Activated T-cell treated with anti-CD3 and anti-CD28 coated beads, Interleukin-2, amount 50 U/mL, for 24 hours (primary cell): ENCODE measurements at regions not wholly inside any gene's neighbourhood (a gene's known extent, or its start where the extent isn't known, plus 50 kb on each side); places are given as distances from the start of the nearest gene placed in this dataset.

Experiments used
- DNase-seq: peaks from one replicate; pipeline ENCODE4 v3.0.0-alpha.2; 2020
- H3K27ac Mint-ChIP-seq: 2 replicates; pipeline ENCODE4 v1.8.0; 2020; ENCODE audit warnings: mild to moderate bottlenecking, mixed read lengths
- H3K27me3 Mint-ChIP-seq: 2 replicates; pipeline ENCODE4 v1.8.0; 2020; ENCODE audit warnings: mixed read lengths
- H3K36me3 Mint-ChIP-seq: 2 replicates; pipeline ENCODE4 v1.8.0; 2020; ENCODE audit warnings: low read depth, mixed read lengths
- H3K4me1 Mint-ChIP-seq: 2 replicates; pipeline ENCODE4 v1.8.0; 2020; ENCODE audit warnings: low read depth, mixed read lengths
- H3K4me3 Mint-ChIP-seq: 2 replicates; pipeline ENCODE4 v1.8.0; 2020; ENCODE audit warnings: mild to moderate bottlenecking, moderate library complexity, mixed read lengths
- H3K9me3 Mint-ChIP-seq: 2 replicates; pipeline ENCODE4 v1.8.0; 2020; ENCODE audit warnings: mixed read lengths

DNA sequence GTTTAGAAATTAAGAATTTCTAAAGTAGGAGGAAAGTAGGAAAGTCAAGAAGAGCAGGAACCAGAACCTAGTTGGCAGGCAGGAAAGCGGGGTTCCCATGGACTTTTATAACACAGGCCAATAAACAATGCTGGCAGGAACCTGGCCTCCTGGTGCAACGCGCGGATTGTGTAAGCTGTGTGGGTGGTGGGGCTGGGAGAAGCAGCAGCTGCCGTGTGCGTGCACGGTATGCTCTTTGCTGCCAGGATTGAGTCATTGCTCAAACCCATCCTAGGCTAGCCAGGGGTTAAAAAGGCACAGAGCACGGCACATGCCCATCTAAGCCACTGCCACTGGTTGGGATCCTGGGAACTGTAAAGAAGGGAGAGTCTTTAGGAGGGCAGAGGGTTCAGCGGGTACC is 209.9 kb upstream of the RGMA start:
- Mint-ChIP-seq H3K27ac (no peak overlapping the region), H3K4me3 (no peak overlapping the region), H3K4me1 (no peaks in the 10 kb centered on the region), H3K27me3 (no peaks in the 10 kb centered on the region), H3K9me3 (no peaks in the 10 kb centered on the region), H3K36me3 (no peaks in the 10 kb centered on the region)
- DNase-seq: no peak

- Mint-ChIP-seq H3K4me1 (no peaks in the 10 kb centered on the region), H3K27me3 (no peaks in the 10 kb centered on the region), H3K9me3 (no peaks in the 10 kb centered on the region), H3K4me3 (no peak overlapping the region), H3K27ac (no peak overlapping the region), H3K36me3 (no peaks in the 10 kb centered on the region)
- DNase-seq: no peak
Observed at GRCh38 chr15:93296759-93297500, 207.9 kb upstream of the RGMA start.

DNA sequence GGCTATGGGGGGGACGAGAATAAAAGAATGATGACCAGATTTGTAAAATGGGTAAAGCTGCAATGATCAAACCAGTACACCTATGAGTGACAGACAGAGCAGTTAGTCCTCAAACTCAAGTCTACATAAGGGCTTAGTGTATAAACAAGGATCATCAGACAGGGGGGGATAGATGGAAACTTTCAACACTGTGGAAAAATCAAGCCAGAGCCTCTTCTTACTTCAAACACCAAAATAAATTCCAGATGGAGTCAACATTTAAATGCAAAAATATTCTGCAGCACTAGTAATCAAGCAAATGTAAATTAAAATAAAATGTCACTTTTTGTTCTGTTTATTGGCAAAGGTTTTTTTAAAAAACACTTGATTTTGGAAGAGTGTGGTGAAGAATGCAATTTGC is 205.9 kb upstream of the RGMA start:
- no peak overlapping the region for H3K4me3 Mint-ChIP-seq
- no peak overlapping the region for H3K27ac Mint-ChIP-seq
- DNase-seq: no peak
- H3K4me1 Mint-ChIP-seq: no peaks in the 10 kb centered on the region
- no peaks in the 10 kb centered on the region for H3K9me3 Mint-ChIP-seq
- peaks cover 13% of the 10 kb centered on the region for H3K27me3 Mint-ChIP-seq
- H3K36me3 Mint-ChIP-seq: no peaks in the 10 kb centered on the region

- no peak overlapping the region for H3K4me3 Mint-ChIP-seq
- H3K36me3 Mint-ChIP-seq: no peaks in the 10 kb centered on the region
- H3K9me3 Mint-ChIP-seq: no peaks in the 10 kb centered on the region
- H3K27me3 Mint-ChIP-seq: peaks cover 16% of the 10 kb centered on the region
- H3K27ac Mint-ChIP-seq: no peak overlapping the region
- no peak for DNase-seq
- H3K4me1 Mint-ChIP-seq: no peaks in the 10 kb centered on the region
Observed at GRCh38 chr15:93294066-93294465, 205.1 kb upstream of the RGMA start.

GRCh38 chr15:93291380-93291779 is 202.4 kb upstream of the RGMA start:
- Mint-ChIP-seq H3K9me3 (no peaks in the 10 kb centered on the region), H3K36me3 (no peaks in the 10 kb centered on the region), H3K4me3 (no peak overlapping the region), H3K27ac (no peak overlapping the region), H3K4me1 (no peaks in the 10 kb centered on the region), H3K27me3 (peaks cover 23% of the 10 kb centered on the region)
- DNase-seq: no peak

DNA sequence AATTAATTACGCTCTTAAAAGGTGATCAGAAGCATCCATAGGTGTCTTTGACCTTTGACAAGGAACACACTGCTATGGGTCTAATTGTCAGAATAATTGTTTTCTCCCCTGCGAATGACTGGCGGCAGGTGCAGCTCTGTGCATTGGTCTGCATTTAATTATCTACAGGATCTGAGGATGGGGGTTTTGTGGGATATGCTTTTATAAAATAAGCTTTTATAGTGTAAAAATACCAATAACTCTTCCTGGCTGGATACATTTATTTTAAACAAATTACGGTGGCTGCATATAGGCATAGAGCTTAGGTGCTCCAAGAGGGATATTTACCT is 201.6 kb upstream of the RGMA start:
- Mint-ChIP-seq H3K4me3 (no peak overlapping the region), H3K27ac (no peak overlapping the region), H3K9me3 (no peaks in the 10 kb centered on the region), H3K27me3 (peaks cover 23% of the 10 kb centered on the region), H3K36me3 (no peaks in the 10 kb centered on the region), H3K4me1 (no peaks in the 10 kb centered on the region)
- no peak for DNase-seq

DNA sequence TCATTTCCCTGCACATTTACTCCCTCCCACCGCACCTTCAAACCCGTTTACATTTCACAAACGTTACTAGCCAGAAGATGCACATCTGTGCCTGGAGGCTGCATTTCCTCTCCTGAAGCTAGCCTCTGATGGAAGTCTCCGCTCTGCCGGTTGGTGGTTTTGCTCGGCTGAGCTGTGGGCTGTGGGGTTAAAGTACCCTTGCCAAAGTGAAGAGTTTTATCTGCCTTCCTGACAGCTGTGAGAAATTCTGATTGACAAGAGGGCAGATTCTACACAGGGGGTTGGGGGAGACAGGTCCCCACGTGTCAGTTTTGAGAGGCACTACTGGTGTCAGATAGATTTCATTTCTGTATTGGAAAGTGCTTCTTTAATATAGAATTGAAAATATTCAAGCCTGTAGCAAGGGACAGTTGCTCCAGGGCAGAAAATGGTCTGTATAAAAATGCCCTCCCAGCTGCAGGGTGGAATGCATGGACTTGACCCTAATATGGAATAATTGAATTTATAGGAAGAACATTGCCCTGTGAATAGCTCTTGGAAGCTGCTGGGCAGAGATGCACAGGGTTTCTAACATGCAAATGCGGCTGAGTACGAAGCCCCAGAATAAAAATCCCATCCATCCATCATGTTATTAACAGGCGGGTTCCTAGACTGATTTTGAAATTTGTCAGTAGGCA is 201.1 kb upstream of the RGMA start:
- DNase-seq: no peak
- Mint-ChIP-seq H3K9me3 (no peaks in the 10 kb centered on the region), H3K4me1 (no peaks in the 10 kb centered on the region), H3K27ac (no peak overlapping the region), H3K27me3 (peaks cover 23% of the 10 kb centered on the region), H3K36me3 (no peaks in the 10 kb centered on the region), H3K4me3 (no peak overlapping the region)

DNA sequence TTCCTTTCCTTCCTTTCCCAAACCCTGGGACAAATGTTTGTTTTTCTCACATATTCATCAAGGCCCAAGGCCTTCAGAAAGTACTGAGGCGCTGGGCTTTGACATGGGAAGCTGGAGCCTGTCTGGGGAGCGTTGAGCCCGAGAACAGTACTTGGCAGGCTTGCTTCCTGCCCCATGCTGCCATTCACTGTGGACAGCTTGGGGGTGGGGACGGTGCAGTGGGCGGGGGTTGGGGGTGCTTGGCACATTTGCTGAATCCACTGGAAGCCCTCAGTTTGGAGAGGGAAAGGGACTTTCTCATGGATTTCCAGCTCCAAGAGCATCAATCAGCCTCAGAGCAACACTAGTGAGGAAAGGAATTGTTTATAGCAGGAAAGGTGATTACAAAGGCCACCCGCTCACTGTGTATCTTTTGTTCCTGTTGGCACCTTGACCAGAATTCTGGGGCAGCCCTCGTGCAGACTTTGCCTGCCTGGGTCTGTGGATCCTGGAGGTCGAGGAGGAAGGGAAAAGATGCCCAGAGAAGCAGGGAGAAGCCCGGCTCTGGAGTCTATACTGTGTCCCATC is 199.8 kb upstream of the RGMA start:
- Mint-ChIP-seq H3K36me3 (no peaks in the 10 kb centered on the region), H3K4me3 (no peak overlapping the region), H3K9me3 (no peaks in the 10 kb centered on the region), H3K27ac (no peak overlapping the region), H3K4me1 (no peaks in the 10 kb centered on the region), H3K27me3 (peaks cover 25% of the 10 kb centered on the region)
- no peak for DNase-seq

DNA sequence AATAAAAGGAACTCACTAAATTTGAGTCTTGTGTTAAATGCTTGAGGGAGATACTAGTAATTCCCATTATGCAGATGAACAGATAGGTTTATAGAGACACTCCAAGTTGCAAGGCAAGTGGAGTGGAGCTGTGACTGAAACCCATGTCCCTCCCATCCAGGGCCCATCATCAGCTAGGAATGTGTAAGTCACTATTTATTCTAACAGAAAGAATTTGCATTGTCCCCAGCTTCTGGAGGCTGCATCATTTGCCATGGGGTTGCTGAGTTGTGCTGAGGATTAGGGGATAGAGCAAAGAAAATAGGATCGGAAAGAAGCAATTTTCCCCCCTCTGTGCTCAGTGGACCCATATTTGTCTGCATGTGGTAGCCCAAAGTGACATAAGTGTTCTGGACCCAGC is 197.4 kb upstream of the RGMA start:
- no peaks in the 10 kb centered on the region for H3K9me3 Mint-ChIP-seq
- no peak for DNase-seq
- no peaks in the 10 kb centered on the region for H3K36me3 Mint-ChIP-seq
- H3K4me1 Mint-ChIP-seq: no peaks in the 10 kb centered on the region
- H3K27me3 Mint-ChIP-seq: peaks cover 25% of the 10 kb centered on the region
- H3K4me3 Mint-ChIP-seq: no peak overlapping the region
- no peak overlapping the region for H3K27ac Mint-ChIP-seq

GRCh38 chr15:93283854-93284253 is 194.8 kb upstream of the RGMA start:
- no peak for DNase-seq
- Mint-ChIP-seq H3K9me3 (no peaks in the 10 kb centered on the region), H3K27me3 (peaks cover 26% of the 10 kb centered on the region), H3K27ac (no peak overlapping the region), H3K4me3 (no peak overlapping the region), H3K4me1 (no peaks in the 10 kb centered on the region), H3K36me3 (no peaks in the 10 kb centered on the region)

DNA sequence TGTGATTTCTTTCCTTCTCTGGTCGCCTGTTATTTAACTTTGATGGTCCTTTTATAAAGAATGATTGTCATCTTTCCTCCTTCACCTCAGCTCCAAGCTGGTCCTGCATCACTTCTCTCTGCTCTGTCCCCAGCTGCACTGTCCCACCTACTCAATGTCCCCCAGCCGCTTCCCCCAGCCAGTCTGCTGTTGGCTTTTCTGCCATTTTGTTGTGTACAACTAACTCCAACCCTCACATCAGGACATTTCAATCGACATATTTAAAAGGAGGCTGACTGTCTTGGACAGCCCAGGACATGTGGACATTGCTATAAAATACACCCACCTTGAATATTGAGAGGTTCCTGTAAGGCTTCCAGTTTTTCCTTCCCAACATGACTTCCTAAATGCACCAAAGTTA is 193.8 kb upstream of the RGMA start:
- H3K27me3 Mint-ChIP-seq: peaks cover 33% of the 10 kb centered on the region
- no peak for DNase-seq
- no peak overlapping the region for H3K27ac Mint-ChIP-seq
- H3K4me1 Mint-ChIP-seq: no peaks in the 10 kb centered on the region
- no peaks in the 10 kb centered on the region for H3K36me3 Mint-ChIP-seq
- no peaks in the 10 kb centered on the region for H3K9me3 Mint-ChIP-seq
- no peak overlapping the region for H3K4me3 Mint-ChIP-seq

DNA sequence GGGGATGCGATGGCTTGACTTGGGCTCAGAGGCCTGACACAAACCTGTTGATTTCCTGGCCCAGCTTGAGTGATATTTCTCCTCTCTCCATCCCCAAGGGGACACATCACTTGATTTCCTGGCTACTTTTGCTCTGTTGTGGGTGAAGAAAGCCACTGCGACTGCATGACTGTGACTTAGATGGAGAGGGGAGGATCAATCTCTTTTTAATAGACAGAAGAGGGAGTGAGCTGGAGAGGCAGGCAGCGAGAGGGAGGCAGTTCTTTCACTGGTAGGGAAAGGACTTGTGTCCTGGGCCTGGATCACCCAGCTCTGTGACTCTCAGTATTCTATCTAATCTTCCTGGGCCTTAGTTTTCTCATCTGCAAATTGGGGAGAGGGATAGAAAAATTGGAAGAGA is 189.8 kb upstream of the RGMA start:
- Mint-ChIP-seq H3K4me3 (no peak overlapping the region), H3K9me3 (no peaks in the 10 kb centered on the region), H3K36me3 (no peaks in the 10 kb centered on the region), H3K27ac (no peak overlapping the region), H3K27me3 (peaks cover 26% of the 10 kb centered on the region), H3K4me1 (no peaks in the 10 kb centered on the region)
- no peak for DNase-seq

- no peaks in the 10 kb centered on the region for H3K9me3 Mint-ChIP-seq
- no peak for DNase-seq
Observed at GRCh38 chr15:93278006-93278405, 189.0 kb upstream of the RGMA start.

GRCh38 chr15:93274257-93274656 is 185.2 kb upstream of the RGMA start:
- H3K4me3 Mint-ChIP-seq: no peak overlapping the region
- no peaks in the 10 kb centered on the region for H3K4me1 Mint-ChIP-seq
- no peaks in the 10 kb centered on the region for H3K9me3 Mint-ChIP-seq
- H3K36me3 Mint-ChIP-seq: no peaks in the 10 kb centered on the region
- H3K27ac Mint-ChIP-seq: no peak overlapping the region
- no peak for DNase-seq
- H3K27me3 Mint-ChIP-seq: peaks cover 10% of the 10 kb centered on the region

More at GRCh38 chr15:93278006-93278405, 189.0 kb upstream of the RGMA start:
- Mint-ChIP-seq H3K36me3 (no peaks in the 10 kb centered on the region), H3K4me1 (no peaks in the 10 kb centered on the region), H3K27ac (no peak overlapping the region), H3K27me3 (peaks cover 22% of the 10 kb centered on the region), H3K4me3 (no peak overlapping the region)

GRCh38 chr15:93271871-93272270 is 182.9 kb upstream of the RGMA start:
- Mint-ChIP-seq H3K9me3 (no peaks in the 10 kb centered on the region), H3K27ac (no peak overlapping the region)

More at GRCh38 chr15:93271871-93272270, 182.9 kb upstream of the RGMA start:
- H3K27me3 Mint-ChIP-seq: no peaks in the 10 kb centered on the region
- H3K4me3 Mint-ChIP-seq: no peak overlapping the region
- DNase-seq: no peak
- no peaks in the 10 kb centered on the region for H3K36me3 Mint-ChIP-seq
- H3K4me1 Mint-ChIP-seq: no peaks in the 10 kb centered on the region
